GM23248 (cell line): ENCODE measurements at regions not wholly inside any gene's neighbourhood (a gene's known extent, or its start where the extent isn't known, plus 50 kb on each side); places are given as distances from the start of the nearest gene placed in this dataset.

ENCODE experiments used
- EZH2 ChIP-seq: fragments of 200-600 bp; sonication (generic); IDR thresholded peaks from 2 replicates; pipeline ENCODE4 v1.6.1; 2018; ENCODE audit warnings: antibody characterized with exemption, mild to moderate bottlenecking; ENCODE audit not compliant: insufficient read depth, poor library complexity, severe bottlenecking
- EZH2phosphoT487 ChIP-seq: fragments of 200-600 bp; sonication (generic); IDR thresholded peaks from 2 replicates; pipeline ENCODE4 v1.6.1; 2018; ENCODE audit warnings: antibody characterized with exemption, moderate library complexity, mild to moderate bottlenecking, low read depth; ENCODE audit not compliant: insufficient read depth

DNA sequence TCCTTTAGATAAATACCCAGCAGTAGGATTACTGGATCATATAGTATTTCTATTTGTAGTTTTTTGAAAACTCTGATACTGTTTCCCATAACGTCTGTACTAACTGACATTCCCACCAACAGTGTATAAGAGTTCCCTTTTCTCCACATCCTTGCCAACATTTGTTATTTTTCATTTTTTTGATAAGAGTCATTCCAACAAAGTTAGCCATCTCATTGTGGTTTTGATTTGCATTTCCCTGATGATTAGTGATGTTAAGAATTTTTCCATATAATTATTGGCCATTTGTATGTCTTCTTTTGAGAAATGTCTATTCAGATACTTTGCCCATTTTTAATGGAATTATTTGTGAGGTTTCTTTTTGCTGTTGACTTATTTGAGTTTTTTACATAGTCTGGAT is 486.0 kb downstream of the FLRT2 start:
- TF ChIP-seq EZH2 = no peak
- no peak for TF ChIP-seq EZH2phosphoT487
